ENCODE measurements at regions not wholly inside any gene's neighbourhood (a gene's known extent, or its start where the extent isn't known, plus 50 kb on each side); places are given as distances from the start of the nearest gene placed in this dataset.

DNA sequence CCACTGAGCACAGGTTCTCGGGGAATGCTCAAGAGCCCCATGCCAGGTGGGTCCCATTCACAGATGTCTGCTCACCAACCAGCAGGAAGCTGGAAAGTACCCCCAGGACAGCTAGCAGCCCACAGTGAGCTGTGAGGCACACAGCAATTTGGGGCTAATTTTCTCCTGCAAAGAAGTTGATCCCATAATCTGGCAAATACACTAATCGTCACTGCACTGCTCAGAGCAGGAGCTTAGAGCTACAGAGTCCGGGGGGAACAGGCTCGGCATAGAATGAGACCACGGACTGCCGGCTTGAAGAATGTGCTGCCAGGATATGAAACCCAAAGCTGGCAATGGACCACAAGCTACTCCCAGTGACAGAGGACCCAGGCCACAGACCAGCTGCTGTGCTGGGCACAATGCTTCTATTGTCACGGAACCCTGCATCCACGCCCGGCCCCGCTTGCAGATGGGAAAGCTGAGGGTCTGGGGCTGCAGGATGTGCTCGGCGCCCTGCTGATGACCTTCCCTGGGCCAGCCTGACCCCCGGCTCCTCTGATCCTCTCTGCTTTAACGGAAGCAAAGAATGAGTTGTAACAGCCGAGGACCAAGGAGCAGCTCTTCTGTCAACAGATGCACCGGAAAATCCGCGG is 239.7 kb downstream of the CTTN start:
- TF ChIP-seq, protein P1, sequence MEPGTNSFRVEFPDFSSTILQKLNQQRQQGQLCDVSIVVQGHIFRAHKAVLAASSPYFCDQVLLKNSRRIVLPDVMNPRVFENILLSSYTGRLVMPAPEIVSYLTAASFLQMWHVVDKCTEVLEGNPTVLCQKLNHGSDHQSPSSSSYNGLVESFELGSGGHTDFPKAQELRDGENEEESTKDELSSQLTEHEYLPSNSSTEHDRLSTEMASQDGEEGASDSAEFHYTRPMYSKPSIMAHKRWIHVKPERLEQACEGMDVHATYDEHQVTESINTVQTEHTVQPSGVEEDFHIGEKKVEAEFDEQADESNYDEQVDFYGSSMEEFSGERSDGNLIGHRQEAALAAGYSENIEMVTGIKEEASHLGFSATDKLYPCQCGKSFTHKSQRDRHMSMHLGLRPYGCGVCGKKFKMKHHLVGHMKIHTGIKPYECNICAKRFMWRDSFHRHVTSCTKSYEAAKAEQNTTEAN (CRISPR knock-in tag; IDR thresholded peaks at IDR 0.05), result no peak
- TF ChIP-seq, protein P2, sequence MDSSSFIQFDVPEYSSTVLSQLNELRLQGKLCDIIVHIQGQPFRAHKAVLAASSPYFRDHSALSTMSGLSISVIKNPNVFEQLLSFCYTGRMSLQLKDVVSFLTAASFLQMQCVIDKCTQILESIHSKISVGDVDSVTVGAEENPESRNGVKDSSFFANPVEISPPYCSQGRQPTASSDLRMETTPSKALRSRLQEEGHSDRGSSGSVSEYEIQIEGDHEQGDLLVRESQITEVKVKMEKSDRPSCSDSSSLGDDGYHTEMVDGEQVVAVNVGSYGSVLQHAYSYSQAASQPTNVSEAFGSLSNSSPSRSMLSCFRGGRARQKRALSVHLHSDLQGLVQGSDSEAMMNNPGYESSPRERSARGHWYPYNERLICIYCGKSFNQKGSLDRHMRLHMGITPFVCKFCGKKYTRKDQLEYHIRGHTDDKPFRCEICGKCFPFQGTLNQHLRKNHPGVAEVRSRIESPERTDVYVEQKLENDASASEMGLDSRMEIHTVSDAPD (CRISPR knock-in tag; IDR thresholded peaks at IDR 0.05), result no peak
- TF ChIP-seq CTCF (IDR thresholded peaks at IDR 0.05 in 2 of 3, conservative IDR thresholded peaks at IDR 0.05 in 1 of 3; ENCODE audit: insufficient read depth in 2 of 3, low read depth in 1 of 3, low read length in 3 of 3), result no peak
- TF ChIP-seq HCFC1 (IDR thresholded peaks at IDR 0.05; ENCODE audit: low read depth, low read length), result no peak
- TF ChIP-seq GATAD2A (IDR thresholded peaks at IDR 0.05), result no peak
- TF ChIP-seq BCL6 (CRISPR knock-in tag; IDR thresholded peaks at IDR 0.05), result no peak
- TF ChIP-seq RNF2 (IDR thresholded peaks at IDR 0.05), result no peak
- TF ChIP-seq CBX5 (IDR thresholded peaks at IDR 0.05; ENCODE audit: borderline replicate concordance, low read depth), result no peak
- TF ChIP-seq EZH2 (IDR thresholded peaks at IDR 0.05; ENCODE audit: borderline replicate concordance, low read depth, low read length), result no peak
- no peak for TF ChIP-seq EP300 (IDR thresholded peaks at IDR 0.05; ENCODE audit: low read length)
- no peak for TF ChIP-seq CHD2 (IDR thresholded peaks at IDR 0.05; ENCODE audit: low read depth, low read length)
- TF ChIP-seq NEUROD1 (IDR thresholded peaks at IDR 0.05; ENCODE audit: borderline replicate concordance, low read depth, low read length, partially characterized antibody), result no peak
- TF ChIP-seq FOS (IDR thresholded peaks at IDR 0.05; ENCODE audit: extremely low read depth, insufficient read length), result no peak

Data from K562 (cell line).